Endothelial cell of umbilical vein (primary cell): ENCODE measurements at regions not wholly inside any gene's neighbourhood (a gene's known extent, or its start where the extent isn't known, plus 50 kb on each side); places are given as distances from the start of the nearest gene placed in this dataset.

Experiments used
- BruUV-seq: library from RNA; stranded (reverse); fragments of 400-500 nt; replicated peaks from 2 replicates; lab custom pipeline; 2021; lab: Mats Ljungman, UMichigan
- CTCF ChIA-PET: fragments of 300-600, 350-600 bp; sonication (Branson Sonifier 250); formaldehyde crosslinking; loops from one replicate; lab custom pipeline; 2021; ENCODE audit warnings: antibody characterized with exemption, inconsistent platforms; lab: Charles Lee
- POLR2A ChIA-PET: fragments of 300-600, 350-600 bp; sonication (Branson Sonifier 250); formaldehyde crosslinking; loops from one replicate; lab custom pipeline; 2021; ENCODE audit warnings: antibody characterized with exemption, inconsistent platforms; lab: Charles Lee
- DNase-seq: peaks from one replicate; pipeline ENCODE4 v3.0.0-alpha.2; 2011; ENCODE audit warnings: low read depth, low spot score
- FAIRE-seq: peaks from 2 replicates; lab custom pipeline; 2011; peaks lifted over from hg19 to GRCh38; lab: Jason Lieb, UNC
- H2AFZ ChIP-seq: 2 replicates; pipeline ENCODE4 v1.6.0; 2012; ENCODE audit warnings: low read depth, low read length, control low read depth, inconsistent platforms
- H3K27ac ChIP-seq: 2 replicates; pipeline ENCODE4 v1.5.1; 2011; ENCODE audit warnings: low read depth, mild to moderate bottlenecking, control low read depth, low read length, moderate library complexity; ENCODE audit not compliant: insufficient read depth
- H3K27me3 ChIP-seq, 2 experiments: 2 replicates each; pipeline versions ENCODE4 v1.6.0 to v1.6.1; 2011; ENCODE audit warnings: low read length in 2 of 2, mixed read lengths in 1 of 2; ENCODE audit not compliant: control insufficient read depth in 2 of 2, insufficient read depth in 2 of 2
- H3K36me3 ChIP-seq, 2 experiments: 2 replicates in 1 of 2; 3 replicates in 1 of 2; pipeline ENCODE4 v1.5.1; 2011; ENCODE audit warnings: low read length in 2 of 2, mild to moderate bottlenecking in 1 of 2, moderate library complexity in 1 of 2; ENCODE audit not compliant: control insufficient read depth in 2 of 2, insufficient read depth in 2 of 2; ENCODE audit errors: extremely low read depth in 1 of 2
- H3K4me1 ChIP-seq: 3 replicates; pipeline ENCODE4 v1.5.1; 2011; ENCODE audit warnings: mild to moderate bottlenecking, low read length; ENCODE audit not compliant: control insufficient read depth, insufficient read depth; ENCODE audit errors: extremely low read depth
- H3K4me2 ChIP-seq: 2 replicates; pipeline ENCODE4 v1.6.1; 2011; ENCODE audit warnings: low read length, control low read depth, mixed read lengths; ENCODE audit not compliant: insufficient read depth
- H3K4me3 ChIP-seq, 3 experiments: fragments of 200-600 bp in 1 of 3; sonication (generic), shearing (Covaris generic) in 1 of 3; replicated peaks in 1 of 3; 2 replicates each; pipeline ENCODE4 v1.5.1; 2011 to 2016; ENCODE audit warnings: control low read depth in 3 of 3, low read length in 3 of 3, mild to moderate bottlenecking in 2 of 3, inconsistent platforms in 1 of 3, low read depth in 1 of 3, moderate library complexity in 1 of 3; ENCODE audit not compliant: insufficient read depth in 1 of 3
- H3K79me2 ChIP-seq: 2 replicates; pipeline ENCODE4 v1.6.0; 2012; ENCODE audit warnings: low read length, inconsistent platforms; ENCODE audit not compliant: control insufficient read depth, insufficient read depth
- H3K9ac ChIP-seq: replicated peaks from 2 replicates; pipeline ENCODE3; 2011; ENCODE audit warnings: low read length, control low read depth; ENCODE audit not compliant: insufficient read depth; ENCODE audit errors: extremely low read depth
- H3K9me1 ChIP-seq: replicated peaks from 3 replicates; pipeline ENCODE4 v1.6.0; 2011; ENCODE audit warnings: mild to moderate bottlenecking, low read length; ENCODE audit not compliant: control insufficient read depth, insufficient read depth; ENCODE audit errors: extremely low read depth
- H3K9me3 ChIP-seq: replicated peaks from 2 replicates; pipeline ENCODE4 v1.5.1; 2012; ENCODE audit warnings: low read length, inconsistent platforms; ENCODE audit not compliant: control insufficient read depth, insufficient read depth
- H4K20me1 ChIP-seq: replicated peaks from 2 replicates; pipeline ENCODE3; 2011; ENCODE audit warnings: mild to moderate bottlenecking, low read length; ENCODE audit not compliant: control insufficient read depth, insufficient read depth; ENCODE audit errors: extremely low read depth
- CTCF ChIP-seq, 2 donors: IDR thresholded peaks; 1 replicate in 1 of 2; 2 replicates in 1 of 2; pipeline ENCODE4 v1.5.1; 2011; ENCODE audit warnings: low read length in 2 of 2, mild to moderate bottlenecking in 2 of 2, moderate library complexity in 2 of 2, control low read depth in 1 of 2, inconsistent platforms in 1 of 2, low read depth in 1 of 2; ENCODE audit not compliant: insufficient read depth in 1 of 2; ENCODE audit errors: extremely low read depth in 1 of 2
- EZH2 ChIP-seq: IDR thresholded peaks from 2 replicates; pipeline ENCODE4 v1.6.1; 2012; ENCODE audit warnings: borderline replicate concordance, low read depth, mild to moderate bottlenecking, moderate library complexity, low read length, inconsistent platforms; ENCODE audit not compliant: severe bottlenecking
- FOS ChIP-seq: IDR thresholded peaks from 2 replicates; pipeline ENCODE4 v1.6.1; 2011; ENCODE audit warnings: mild to moderate bottlenecking, low read length, moderate library complexity, borderline replicate concordance; ENCODE audit not compliant: insufficient read depth
- GATA2 ChIP-seq: IDR thresholded peaks from 2 replicates; pipeline ENCODE4 v1.7.0; 2011; ENCODE audit warnings: low read depth, mild to moderate bottlenecking, moderate library complexity, mixed read lengths, low read length; ENCODE audit not compliant: insufficient read length, insufficient read depth
- JUN ChIP-seq: IDR thresholded peaks from 2 replicates; pipeline ENCODE4 v1.6.1; 2011; ENCODE audit warnings: borderline replicate concordance, low read depth; ENCODE audit not compliant: insufficient read length, insufficient read depth
- MYC ChIP-seq: IDR thresholded peaks from one replicate; pipeline ENCODE4 v1.6.1; 2011; ENCODE audit warnings: mild to moderate bottlenecking, low read depth, low read length
- POLR2A ChIP-seq: IDR thresholded peaks from 2 replicates; pipeline ENCODE4 v1.6.1; 2012; ENCODE audit warnings: low read depth, mild to moderate bottlenecking, control low read depth, low read length
- POLR2AphosphoS5 ChIP-seq: IDR thresholded peaks from 2 replicates; pipeline ENCODE4 v1.6.1; 2012; ENCODE audit warnings: low read depth, mild to moderate bottlenecking, control low read depth, low read length, moderate library complexity; ENCODE audit not compliant: insufficient read depth
- dilution Hi-C: fragments of 300-500 bp; cut with MboI; formaldehyde crosslinking; loops from one replicate; pipeline ENCODE4 v1.15.0; 2019; ENCODE audit warnings: low sequenced_read_pairs; ENCODE audit not compliant: extremely low pct_ligation_motif_present
- intact Hi-C: fragments of 100-400 bp; cut with micrococcal nuclease; formaldehyde crosslinking; loops from one replicate; pipeline ENCODE4 v1.10.0; 2022
- TF ChIP-seq, protein P1 (sequence below): IDR thresholded peaks from 2 replicates; pipeline ENCODE4 v1.6.1; 2011; ENCODE audit not compliant: insufficient read depth, insufficient read length

DNA sequence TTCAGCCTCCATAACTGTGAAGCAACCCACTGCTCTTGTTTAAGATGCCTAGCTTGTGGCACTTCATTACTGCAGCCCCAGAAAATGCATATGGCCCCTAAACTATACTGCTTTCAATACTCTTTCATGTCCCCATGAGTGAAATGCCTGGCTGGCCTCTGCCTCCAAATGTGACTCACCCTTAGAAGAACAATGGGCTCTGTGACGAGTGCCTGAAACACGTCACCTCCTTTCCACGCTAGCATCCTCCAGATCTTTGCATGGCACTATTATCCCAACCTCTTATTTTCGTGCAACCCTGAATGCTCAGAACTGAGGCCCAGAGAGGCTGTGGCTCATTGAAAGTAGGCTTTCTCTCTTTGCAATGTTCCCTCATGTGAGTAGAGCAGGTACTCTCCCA, 233.1 kb downstream of the CBLN1 start:
- peaks cover 6% of the 10 kb centered on the region for H3K9me3 ChIP-seq
- intact Hi-C loops (no loop called here), dilution Hi-C loops (no loop called here)
- DNase-seq (no peak), FAIRE-seq (no peak)
- no peak overlapping the region for H3K9ac ChIP-seq
- H3K79me2 ChIP-seq: no peaks in the 10 kb centered on the region
- H3K36me3 ChIP-seq: no peaks in the 10 kb centered on the region
- ChIA-PET POLR2A (no interaction called here), CTCF (no interaction called here)
- H3K27ac ChIP-seq: no peak overlapping the region
- H3K4me3 ChIP-seq: no peak overlapping the region
- H3K27me3 ChIP-seq: no peaks in the 10 kb centered on the region
- TF ChIP-seq MYC (no peak), EZH2 (no peak), FOS (no peak), GATA2 (no peak), JUN (no peak), CTCF (IDR thresholded peaks at IDR 0.05; ENCODE audit: extremely low read depth in 1 of 2, insufficient read depth in 1 of 2, low read depth in 1 of 2, low read length in 2 of 2) (no peak), POLR2A (no peak), POLR2AphosphoS5 (no peak)
- TF ChIP-seq, protein P1, sequence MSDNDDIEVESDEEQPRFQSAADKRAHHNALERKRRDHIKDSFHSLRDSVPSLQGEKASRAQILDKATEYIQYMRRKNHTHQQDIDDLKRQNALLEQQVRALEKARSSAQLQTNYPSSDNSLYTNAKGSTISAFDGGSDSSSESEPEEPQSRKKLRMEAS: no peak
- no peak overlapping the region for H2AFZ ChIP-seq
- BruUV-seq: no TSS peak
- H3K9me1 ChIP-seq: no peaks in the 10 kb centered on the region
- no peaks in the 10 kb centered on the region for H4K20me1 ChIP-seq
- no peak overlapping the region for H3K4me2 ChIP-seq
- H3K4me1 ChIP-seq: no peaks in the 10 kb centered on the region
